ENCODE measurements at regions not wholly inside any gene's neighbourhood (a gene's known extent, or its start where the extent isn't known, plus 50 kb on each side); places are given as distances from the start of the nearest gene placed in this dataset.

DNA sequence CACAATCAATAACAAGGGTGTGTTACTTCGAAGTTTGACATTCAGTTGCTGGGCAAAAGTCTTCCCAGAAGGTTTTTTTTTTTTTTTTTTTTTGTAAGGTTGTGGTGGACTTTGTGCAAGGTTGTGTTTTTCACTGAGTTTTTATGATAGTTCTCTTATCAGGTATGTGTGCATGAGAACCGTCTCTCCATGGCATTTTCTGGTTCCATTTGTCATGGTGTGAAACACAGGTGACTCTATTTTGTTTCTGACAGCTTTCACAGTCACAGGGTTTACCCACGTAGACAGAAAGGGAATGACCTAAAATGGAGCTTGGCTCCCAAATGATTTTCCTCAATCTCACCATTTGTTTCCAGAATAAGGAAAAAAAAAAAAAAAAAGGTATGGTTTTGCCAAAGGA, 1377.2 kb upstream of the CADM2 start:
- H3K27me3 ChIP-seq (ENCODE audit: control insufficient read depth in 1 of 2, insufficient read depth in 2 of 2, low read length in 2 of 2), result no peaks in the 10 kb centered on the region
- H3K9me3 ChIP-seq (ENCODE audit: control insufficient read depth in 2 of 2, insufficient read depth in 1 of 2, low read depth in 1 of 2, low read length in 1 of 2), result peaks cover 0 to under 1% of the 10 kb centered on the region in 2 donors
- no peaks in the 10 kb centered on the region for H3K4me1 ChIP-seq (ENCODE audit: control insufficient read depth in 2 of 2, insufficient read depth in 2 of 2, low read length in 1 of 2)
- H3K36me3 ChIP-seq (ENCODE audit: control insufficient read depth in 2 of 2, insufficient read depth in 2 of 2, low read length in 1 of 2), result no peaks in the 10 kb centered on the region
- H3K4me3 ChIP-seq (ENCODE audit: low read depth in 1 of 2, low read length in 2 of 2), result no peak overlapping the region
- 50 to 57% methylated on average over 3 of the region's 3 CpGs for WGBS, 2 donors
- no peak overlapping the region for H3K27ac ChIP-seq (ENCODE audit: low read depth in 2 of 2, low read length in 1 of 2)

DNA sequence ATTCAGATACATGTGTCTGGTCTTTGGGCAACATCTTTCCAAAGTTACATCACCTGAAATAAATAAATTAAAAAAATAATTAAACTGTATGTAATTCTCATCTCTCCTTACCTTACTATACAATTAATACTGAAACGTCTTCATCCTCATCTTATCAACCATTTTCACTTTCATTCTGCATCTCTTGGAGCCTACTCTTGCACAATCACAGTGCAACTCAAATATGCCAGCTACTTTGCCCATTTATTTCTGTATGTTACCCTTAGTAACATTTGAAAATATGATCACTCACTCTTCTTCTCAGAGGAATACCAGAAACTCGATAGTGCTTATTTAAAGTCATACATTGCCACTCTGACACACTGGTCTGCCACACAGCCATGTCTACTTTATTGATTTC, 1357.1 kb upstream of the CADM2 start:
- Histone ChIP-seq H3K27me3 (ENCODE audit: control insufficient read depth in 1 of 2, insufficient read depth in 2 of 2, low read length in 2 of 2) (no peaks in the 10 kb centered on the region), H3K36me3 (ENCODE audit: control insufficient read depth in 2 of 2, insufficient read depth in 2 of 2, low read length in 1 of 2) (no peaks in the 10 kb centered on the region), H3K4me3 (ENCODE audit: low read depth in 1 of 2, low read length in 2 of 2) (no peak overlapping the region), H3K27ac (ENCODE audit: low read depth in 2 of 2, low read length in 1 of 2) (no peak overlapping the region), H3K9me3 (ENCODE audit: control insufficient read depth in 2 of 2, insufficient read depth in 1 of 2, low read depth in 1 of 2, low read length in 1 of 2) (no peaks in the 10 kb centered on the region), H3K4me1 (ENCODE audit: control insufficient read depth in 2 of 2, insufficient read depth in 2 of 2, low read length in 1 of 2) (no peaks in the 10 kb centered on the region)
- 46 to 47% methylated on average over 2 of the region's 2 CpGs for WGBS, 2 donors

DNA sequence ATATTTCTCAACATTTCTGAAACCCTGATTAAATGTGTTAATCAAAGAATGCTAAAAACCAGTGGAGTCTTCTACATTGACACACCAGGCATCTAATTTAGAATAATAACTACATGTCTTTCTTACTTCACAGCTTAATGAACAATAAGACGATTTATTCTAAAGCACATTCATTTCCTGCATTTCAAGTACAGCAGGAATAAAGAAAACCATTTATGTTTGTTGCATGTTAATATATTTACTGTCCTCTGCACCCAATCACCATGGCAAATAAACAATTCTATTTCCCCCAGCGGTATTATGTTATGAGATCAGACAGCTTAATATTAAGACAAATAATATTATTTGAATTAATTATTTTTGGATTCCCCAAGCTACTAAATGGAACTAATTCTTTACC, 1336.3 kb upstream of the CADM2 start:
- WGBS, 2 donors, result 69 to 75% methylated on average over 2 of the region's 2 CpGs
- H3K27me3 ChIP-seq (ENCODE audit: control insufficient read depth in 1 of 2, insufficient read depth in 2 of 2, low read length in 2 of 2), result no peaks in the 10 kb centered on the region
- no peaks in the 10 kb centered on the region for H3K4me1 ChIP-seq (ENCODE audit: control insufficient read depth in 2 of 2, insufficient read depth in 2 of 2, low read length in 1 of 2)
- H3K4me3 ChIP-seq (ENCODE audit: low read depth in 1 of 2, low read length in 2 of 2), result no peak overlapping the region
- H3K27ac ChIP-seq (ENCODE audit: low read depth in 2 of 2, low read length in 1 of 2), result no peak overlapping the region
- no peaks in the 10 kb centered on the region for H3K9me3 ChIP-seq (ENCODE audit: control insufficient read depth in 2 of 2, insufficient read depth in 1 of 2, low read depth in 1 of 2, low read length in 1 of 2)
- H3K36me3 ChIP-seq (ENCODE audit: control insufficient read depth in 2 of 2, insufficient read depth in 2 of 2, low read length in 1 of 2), result no peaks in the 10 kb centered on the region

DNA sequence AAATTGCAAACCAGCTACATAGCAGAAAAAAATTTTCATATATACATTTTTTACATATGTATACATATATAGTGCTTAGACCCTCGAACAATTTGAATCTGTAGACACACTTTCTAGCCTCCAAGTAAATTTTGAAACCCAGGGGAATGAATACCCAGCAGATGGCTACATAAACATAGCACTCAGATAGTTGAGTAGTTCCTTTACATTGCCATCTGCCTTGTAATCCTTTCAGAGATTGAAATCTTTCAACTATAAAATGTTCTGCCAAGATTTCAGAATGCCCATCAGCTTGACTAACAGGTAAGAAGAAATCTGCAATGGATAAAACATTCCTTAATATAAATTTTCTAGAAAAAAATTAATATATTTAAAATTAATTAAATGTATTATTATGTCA, 1333.5 kb upstream of the CADM2 start:
- Histone ChIP-seq H3K4me1 (ENCODE audit: control insufficient read depth in 2 of 2, insufficient read depth in 2 of 2, low read length in 1 of 2) (no peaks in the 10 kb centered on the region), H3K9me3 (ENCODE audit: control insufficient read depth in 2 of 2, insufficient read depth in 1 of 2, low read depth in 1 of 2, low read length in 1 of 2) (no peaks in the 10 kb centered on the region), H3K27me3 (ENCODE audit: control insufficient read depth in 1 of 2, insufficient read depth in 2 of 2, low read length in 2 of 2) (no peaks in the 10 kb centered on the region), H3K36me3 (ENCODE audit: control insufficient read depth in 2 of 2, insufficient read depth in 2 of 2, low read length in 1 of 2) (no peaks in the 10 kb centered on the region), H3K4me3 (ENCODE audit: low read depth in 1 of 2, low read length in 2 of 2) (no peak overlapping the region), H3K27ac (ENCODE audit: low read depth in 2 of 2, low read length in 1 of 2) (no peak overlapping the region)
- 38 to 55% methylated on average over 1 of the region's 1 CpG for WGBS, 2 donors

DNA sequence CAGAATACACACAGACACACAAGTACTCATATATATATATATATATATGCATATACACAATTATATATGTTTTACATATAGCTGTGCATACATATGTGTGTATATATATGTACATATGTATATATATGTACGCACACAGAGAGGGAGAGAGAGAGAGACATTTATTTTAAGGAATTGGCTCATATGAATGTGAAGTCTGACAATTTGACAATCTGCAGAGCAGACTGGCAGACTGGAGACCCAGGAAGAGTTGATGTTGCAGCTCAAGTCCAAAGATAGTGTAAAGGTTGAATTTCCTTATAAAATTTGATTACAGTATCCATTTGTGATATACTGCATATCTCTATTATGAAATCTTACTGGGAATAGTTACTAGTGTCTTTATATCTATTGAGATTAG, 1330.3 kb upstream of the CADM2 start:
- H3K4me3 ChIP-seq (ENCODE audit: low read depth in 1 of 2, low read length in 2 of 2), result no peak overlapping the region
- no peaks in the 10 kb centered on the region for H3K4me1 ChIP-seq (ENCODE audit: control insufficient read depth in 2 of 2, insufficient read depth in 2 of 2, low read length in 1 of 2)
- 85 to 96% methylated on average over 1 of the region's 1 CpG for WGBS, 2 donors
- no peaks in the 10 kb centered on the region for H3K27me3 ChIP-seq (ENCODE audit: control insufficient read depth in 1 of 2, insufficient read depth in 2 of 2, low read length in 2 of 2)
- no peak overlapping the region for H3K27ac ChIP-seq (ENCODE audit: low read depth in 2 of 2, low read length in 1 of 2)
- H3K36me3 ChIP-seq (ENCODE audit: control insufficient read depth in 2 of 2, insufficient read depth in 2 of 2, low read length in 1 of 2), result no peaks in the 10 kb centered on the region
- no peaks in the 10 kb centered on the region for H3K9me3 ChIP-seq (ENCODE audit: control insufficient read depth in 2 of 2, insufficient read depth in 1 of 2, low read depth in 1 of 2, low read length in 1 of 2)

- no peaks in the 10 kb centered on the region for H3K9me3 ChIP-seq (ENCODE audit: control insufficient read depth in 2 of 2, insufficient read depth in 1 of 2, low read depth in 1 of 2, low read length in 1 of 2)
- H3K27ac ChIP-seq (ENCODE audit: low read depth in 2 of 2, low read length in 1 of 2), result no peak overlapping the region
- no peaks in the 10 kb centered on the region for H3K36me3 ChIP-seq (ENCODE audit: control insufficient read depth in 2 of 2, insufficient read depth in 2 of 2, low read length in 1 of 2)
- no peaks in the 10 kb centered on the region for H3K4me1 ChIP-seq (ENCODE audit: control insufficient read depth in 2 of 2, insufficient read depth in 2 of 2, low read length in 1 of 2)
- no peak overlapping the region for H3K4me3 ChIP-seq (ENCODE audit: low read depth in 1 of 2, low read length in 2 of 2)
- no peaks in the 10 kb centered on the region for H3K27me3 ChIP-seq (ENCODE audit: control insufficient read depth in 1 of 2, insufficient read depth in 2 of 2, low read length in 2 of 2)
Observed at GRCh38 chr3:83632526-83632925, 1326.3 kb upstream of the CADM2 start.

DNA sequence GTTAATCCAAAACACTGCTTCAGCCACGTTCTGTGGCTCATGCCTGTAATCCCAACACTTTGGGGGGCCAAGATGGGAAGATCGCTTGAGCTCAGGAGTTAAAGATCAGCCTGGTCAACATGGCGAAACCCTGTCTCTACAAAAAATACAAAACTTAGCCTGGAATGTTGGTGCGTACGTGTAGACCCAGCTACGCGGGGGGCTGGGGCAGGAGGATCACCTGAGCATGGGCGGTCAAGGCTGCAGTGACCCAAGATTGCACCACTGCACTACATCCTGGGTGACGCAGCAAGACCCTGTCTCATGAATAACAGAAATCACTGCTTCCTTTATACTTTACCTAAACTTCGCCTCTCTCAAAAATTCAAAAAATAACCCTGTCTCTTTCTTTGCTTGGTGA, 1325.0 kb upstream of the CADM2 start:
- Histone ChIP-seq H3K36me3 (ENCODE audit: control insufficient read depth in 2 of 2, insufficient read depth in 2 of 2, low read length in 1 of 2) (no peaks in the 10 kb centered on the region), H3K4me3 (ENCODE audit: low read depth in 1 of 2, low read length in 2 of 2) (no peak overlapping the region), H3K27me3 (ENCODE audit: control insufficient read depth in 1 of 2, insufficient read depth in 2 of 2, low read length in 2 of 2) (no peaks in the 10 kb centered on the region), H3K9me3 (ENCODE audit: control insufficient read depth in 2 of 2, insufficient read depth in 1 of 2, low read depth in 1 of 2, low read length in 1 of 2) (no peaks in the 10 kb centered on the region), H3K4me1 (ENCODE audit: control insufficient read depth in 2 of 2, insufficient read depth in 2 of 2, low read length in 1 of 2) (no peaks in the 10 kb centered on the region), H3K27ac (ENCODE audit: low read depth in 2 of 2, low read length in 1 of 2) (no peak overlapping the region)
- 79 to 84% methylated on average over 10 of the region's 10 CpGs for WGBS, 2 donors

GRCh38 chr3:83649692-83650091, 1309.1 kb upstream of the CADM2 start:
- Histone ChIP-seq H3K27me3 (ENCODE audit: control insufficient read depth in 1 of 2, insufficient read depth in 2 of 2, low read length in 2 of 2) (no peaks in the 10 kb centered on the region), H3K4me3 (ENCODE audit: low read depth in 1 of 2, low read length in 2 of 2) (no peak overlapping the region), H3K27ac (ENCODE audit: low read depth in 2 of 2, low read length in 1 of 2) (no peak overlapping the region), H3K36me3 (ENCODE audit: control insufficient read depth in 2 of 2, insufficient read depth in 2 of 2, low read length in 1 of 2) (no peaks in the 10 kb centered on the region), H3K4me1 (ENCODE audit: control insufficient read depth in 2 of 2, insufficient read depth in 2 of 2, low read length in 1 of 2) (no peaks in the 10 kb centered on the region), H3K9me3 (ENCODE audit: control insufficient read depth in 2 of 2, insufficient read depth in 1 of 2, low read depth in 1 of 2, low read length in 1 of 2) (peaks cover 6% of the 10 kb centered on the region in 2 donors)
- 80 to 86% methylated on average over 8 of the region's 8 CpGs for WGBS, 2 donors

DNA sequence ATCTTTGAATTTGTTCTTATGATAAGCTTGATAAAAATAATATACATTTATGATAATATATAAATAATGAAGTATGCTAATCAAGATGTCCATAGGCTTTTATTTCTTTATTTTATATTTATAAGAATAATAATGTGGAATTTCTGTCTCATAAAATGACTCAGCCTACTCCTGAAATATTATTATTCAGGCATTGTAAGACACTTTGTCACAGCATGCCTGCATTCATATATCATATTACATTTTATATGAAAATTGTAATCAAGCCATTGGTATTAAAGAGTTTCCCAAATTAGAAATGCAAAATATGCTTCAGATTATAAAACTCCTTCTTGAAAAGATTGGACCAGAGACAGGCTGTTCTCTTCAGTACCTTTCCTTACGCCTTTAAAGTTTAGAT, 1303.7 kb upstream of the CADM2 start:
- H3K4me3 ChIP-seq (ENCODE audit: low read depth in 1 of 2, low read length in 2 of 2), result no peak overlapping the region
- WGBS, 2 donors, result 97 to 98% methylated on average over 1 of the region's 1 CpG
- H3K27ac ChIP-seq (ENCODE audit: low read depth in 2 of 2, low read length in 1 of 2), result no peak overlapping the region
- H3K4me1 ChIP-seq (ENCODE audit: control insufficient read depth in 2 of 2, insufficient read depth in 2 of 2, low read length in 1 of 2), result no peaks in the 10 kb centered on the region
- no peaks in the 10 kb centered on the region for H3K36me3 ChIP-seq (ENCODE audit: control insufficient read depth in 2 of 2, insufficient read depth in 2 of 2, low read length in 1 of 2)
- no peaks in the 10 kb centered on the region for H3K27me3 ChIP-seq (ENCODE audit: control insufficient read depth in 1 of 2, insufficient read depth in 2 of 2, low read length in 2 of 2)
- H3K9me3 ChIP-seq (ENCODE audit: control insufficient read depth in 2 of 2, insufficient read depth in 1 of 2, low read depth in 1 of 2, low read length in 1 of 2), result peaks cover 0 to 2% of the 10 kb centered on the region in 2 donors

DNA sequence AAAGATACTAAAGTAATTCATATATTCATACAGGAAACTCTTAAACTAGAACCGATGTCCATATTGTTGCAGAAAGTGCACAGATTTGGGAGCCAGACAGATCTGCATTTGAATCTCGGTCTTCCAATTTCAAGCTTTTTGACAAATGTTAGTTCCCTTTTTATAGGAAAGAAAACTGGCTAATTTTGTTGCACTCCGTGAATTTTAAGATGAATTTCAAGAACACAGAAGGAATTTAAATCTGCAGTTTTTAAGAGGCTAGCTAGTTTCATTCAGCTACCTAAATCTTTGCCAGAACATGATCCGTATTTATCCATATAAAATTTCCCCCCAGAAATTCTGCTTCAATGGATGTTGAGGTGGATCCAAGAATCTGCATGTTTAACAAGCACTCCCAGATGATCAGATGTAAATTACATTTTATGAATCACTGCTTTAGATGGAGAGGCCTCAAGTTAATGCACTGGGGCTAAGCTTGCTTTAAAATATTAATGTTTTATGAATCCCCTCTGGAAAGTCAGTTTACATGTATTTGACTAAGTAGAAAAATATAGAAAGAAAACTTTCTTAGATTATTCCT, 1296.3 kb upstream of the CADM2 start:
- Histone ChIP-seq H3K36me3 (ENCODE audit: control insufficient read depth in 2 of 2, insufficient read depth in 2 of 2, low read length in 1 of 2) (no peaks in the 10 kb centered on the region), H3K4me1 (ENCODE audit: control insufficient read depth in 2 of 2, insufficient read depth in 2 of 2, low read length in 1 of 2) (no peaks in the 10 kb centered on the region), H3K27me3 (ENCODE audit: control insufficient read depth in 1 of 2, insufficient read depth in 2 of 2, low read length in 2 of 2) (no peaks in the 10 kb centered on the region), H3K9me3 (ENCODE audit: control insufficient read depth in 2 of 2, insufficient read depth in 1 of 2, low read depth in 1 of 2, low read length in 1 of 2) (no peaks in the 10 kb centered on the region), H3K4me3 (ENCODE audit: low read depth in 1 of 2, low read length in 2 of 2) (no peak overlapping the region), H3K27ac (ENCODE audit: low read depth in 2 of 2, low read length in 1 of 2) (no peak overlapping the region)
- WGBS, 2 donors, result 68 to 76% methylated on average over 4 of the region's 4 CpGs

Data from esophagus (tissue), 2 donors.